Mammary epithelial cell (primary cell): ENCODE measurements at regions not wholly inside any gene's neighbourhood (a gene's known extent, or its start where the extent isn't known, plus 50 kb on each side); places are given as distances from the start of the nearest gene placed in this dataset.

Experiments used
- CTCF ChIP-seq, 2 donors: IDR thresholded peaks in 1 of 2; conservative IDR thresholded peaks in 1 of 2; 2 replicates each; pipeline ENCODE4 v1.5.1; 2011 to 2012; ENCODE audit warnings: inconsistent platforms in 2 of 2, low read length in 2 of 2, mild to moderate bottlenecking in 2 of 2, control low read depth in 1 of 2, low read depth in 1 of 2; ENCODE audit not compliant: insufficient read depth in 1 of 2; ENCODE audit errors: extremely low read depth in 1 of 2
- EZH2 ChIP-seq: IDR thresholded peaks from 2 replicates; pipeline ENCODE4 v1.6.1; 2012; ENCODE audit warnings: low read length, inconsistent platforms, borderline replicate concordance

- TF ChIP-seq CTCF (conservative IDR thresholded peaks at IDR 0.05 in 1 of 2, IDR thresholded peaks at IDR 0.05 in 1 of 2; ENCODE audit: extremely low read depth in 1 of 2, insufficient read depth in 1 of 2, low read depth in 1 of 2, low read length in 2 of 2) (no peak), EZH2 (no peak)
These were observed 137.9 kb upstream of the BASP1 start for GRCh38 chr5:17079562-17079961.
